Naive B cell (primary cell): ENCODE measurements at regions not wholly inside any gene's neighbourhood (a gene's known extent, or its start where the extent isn't known, plus 50 kb on each side); places are given as distances from the start of the nearest gene placed in this dataset.
A peak's percentile ranks its signal among the peaks of the same experiment; 100 is the strongest.
"Not testable (repeated sequence)": the region's sequence is repeated elsewhere in the genome, so short reads cannot be mapped to it uniquely, and the experiment has no call there.

Source experiments
- ATAC-seq, 2 donors: fragments of 150-1000 bp; cut with Tn5 transposase; 2 replicates each; pipeline ENCODE4 v1.10.0; 2021; ENCODE audit warnings: low read depth in 2 of 2, mild to moderate bottlenecking in 2 of 2, moderate library complexity in 2 of 2
- DNase-seq: peaks from one replicate; pipeline ENCODE4 v3.0.0; 2022
- H3K27ac Mint-ChIP-seq, 6 donors: one replicate each; pipeline ENCODE4 v1.8.0; 2020 to 2022; ENCODE audit warnings: mild to moderate bottlenecking in 6 of 6, mixed read lengths in 6 of 6, moderate library complexity in 5 of 6, inconsistent platforms in 2 of 6
- H3K27me3 Mint-ChIP-seq, 3 donors: one replicate each; pipeline ENCODE4 v1.8.0; 2021 to 2022; ENCODE audit warnings: mixed read lengths in 3 of 3, mild to moderate bottlenecking in 1 of 3
- H3K36me3 Mint-ChIP-seq, 2 donors: one replicate each; pipeline ENCODE4 v1.8.0; 2020 to 2022; ENCODE audit warnings: mixed read lengths in 2 of 2, inconsistent platforms in 1 of 2, mild to moderate bottlenecking in 1 of 2
- H3K4me1 Mint-ChIP-seq, 3 donors: one replicate each; pipeline ENCODE4 v1.8.0; 2020 to 2022; ENCODE audit warnings: mixed read lengths in 3 of 3, inconsistent platforms in 1 of 3, mild to moderate bottlenecking in 1 of 3, moderate library complexity in 1 of 3
- H3K4me3 Mint-ChIP-seq, 8 donors: one replicate each; pipeline ENCODE4 v1.8.0; 2020 to 2022; ENCODE audit warnings: mild to moderate bottlenecking in 8 of 8, mixed read lengths in 8 of 8, moderate library complexity in 8 of 8, inconsistent platforms in 2 of 8
- H3K9me3 Mint-ChIP-seq, 7 donors: one replicate each; pipeline ENCODE4 v1.8.0; 2020 to 2022; ENCODE audit warnings: mixed read lengths in 7 of 7, mild to moderate bottlenecking in 5 of 7, inconsistent platforms in 2 of 7, moderate library complexity in 1 of 7

GRCh38 chr10:127610816-127611215, 61.7 kb downstream of the NPS start:
- Mint-ChIP-seq H3K27me3 (peaks cover 0 to 12% (median 7%) of the 10 kb centered on the region in 3 donors), H3K27ac (no peak overlapping the region), H3K9me3 (peaks cover 0 to 11% (median 4%) of the 10 kb centered on the region in 7 donors), H3K36me3 (no peaks in the 10 kb centered on the region), H3K4me1 (no peaks in the 10 kb centered on the region), H3K4me3 (no peak overlapping the region)
- no peak for DNase-seq
- no peak for ATAC-seq

- Mint-ChIP-seq H3K36me3 (no peaks in the 10 kb centered on the region), H3K27ac (no peak overlapping the region), H3K4me3 (no peak overlapping the region), H3K27me3 (peaks cover 0 to 12% (median 7%) of the 10 kb centered on the region in 3 donors), H3K9me3 (peaks cover 0 to 7% (median 4%) of the 10 kb centered on the region in 7 donors), H3K4me1 (no peaks in the 10 kb centered on the region)
- DNase-seq (no peak), ATAC-seq (no peak)
Observed at GRCh38 chr10:127614484-127615017, 65.4 kb downstream of the NPS start.

- Mint-ChIP-seq H3K9me3 (peaks cover 0 to 7% (median 2%) of the 10 kb centered on the region in 7 donors), H3K27ac (no peak overlapping the region), H3K4me1 (no peaks in the 10 kb centered on the region), H3K27me3 (peaks cover 5 to 9% (median 7%) of the 10 kb centered on the region in 3 donors), H3K4me3 (no peak overlapping the region), H3K36me3 (no peaks in the 10 kb centered on the region)
- ATAC-seq (no peak), DNase-seq (no peak)
Observed at GRCh38 chr10:127618797-127619196, 69.7 kb downstream of the NPS start.

- Mint-ChIP-seq H3K4me1 (no peaks in the 10 kb centered on the region), H3K27me3 (peaks cover 5 to 10% (median 9%) of the 10 kb centered on the region in 3 donors), H3K9me3 (peaks cover 0 to 3% (median 0%) of the 10 kb centered on the region in 7 donors), H3K27ac (no peak overlapping the region), H3K4me3 (no peak overlapping the region), H3K36me3 (no peaks in the 10 kb centered on the region)
- DNase-seq: no peak
- no peak for ATAC-seq
Observed at GRCh38 chr10:127619546-127620325, 70.6 kb downstream of the NPS start.

- Mint-ChIP-seq H3K27me3 (peaks cover 0 to 8% (median 0%) of the 10 kb centered on the region in 3 donors), H3K27ac (peak overlapping the region in 1 of 6 donors; percentile 15)
Observed at GRCh38 chr10:127635882-127636281, 86.8 kb downstream of the NPS start.

GRCh38 chr10:127648885-127649284, 88.1 kb upstream of the FOXI2 start:
- Mint-ChIP-seq H3K27ac (no peak overlapping the region), H3K4me3 (no peak overlapping the region), H3K36me3 (no peaks in the 10 kb centered on the region), H3K4me1 (no peaks in the 10 kb centered on the region), H3K9me3 (peaks cover 0 to 2% (median 0%) of the 10 kb centered on the region in 7 donors), H3K27me3 (peaks cover 7 to 20% (median 9%) of the 10 kb centered on the region in 3 donors)
- ATAC-seq (no peak), DNase-seq (no peak)

More at GRCh38 chr10:127635882-127636281, 86.8 kb downstream of the NPS start:
- H3K9me3 Mint-ChIP-seq: peaks cover 12 to 48% (median 34%) of the 10 kb centered on the region in 7 donors
- H3K36me3 Mint-ChIP-seq: peaks cover 6 to 27% of the 10 kb centered on the region in 2 donors
- H3K4me3 Mint-ChIP-seq: no peak overlapping the region
- ATAC-seq (no peak), DNase-seq (no peak)
- no peaks in the 10 kb centered on the region for H3K4me1 Mint-ChIP-seq

- Mint-ChIP-seq H3K27ac (no peak overlapping the region), H3K4me3 (no peak overlapping the region)
- ATAC-seq: no peak
Observed at GRCh38 chr10:127649642-127650041, 87.3 kb upstream of the FOXI2 start.

GRCh38 chr10:127657056-127657455, 79.9 kb upstream of the FOXI2 start:
- Mint-ChIP-seq H3K27ac (no peak overlapping the region), H3K36me3 (no peaks in the 10 kb centered on the region), H3K27me3 (peaks cover 0 to 14% (median 12%) of the 10 kb centered on the region in 3 donors), H3K9me3 (peaks cover 0 to 3% (median 0%) of the 10 kb centered on the region in 7 donors), H3K4me3 (no peak overlapping the region), H3K4me1 (no peaks in the 10 kb centered on the region)
- no peak for ATAC-seq
- no peak for DNase-seq

More at GRCh38 chr10:127649642-127650041, 87.3 kb upstream of the FOXI2 start:
- DNase-seq: no peak
- Mint-ChIP-seq H3K27me3 (peaks cover 0 to 14% (median 9%) of the 10 kb centered on the region in 3 donors), H3K4me1 (no peaks in the 10 kb centered on the region), H3K9me3 (no peaks in the 10 kb centered on the region), H3K36me3 (no peaks in the 10 kb centered on the region)

- H3K4me1 Mint-ChIP-seq, DNase-seq, H3K27ac Mint-ChIP-seq, H3K36me3 Mint-ChIP-seq, H3K9me3 Mint-ChIP-seq, H3K27me3 Mint-ChIP-seq, ATAC-seq: not testable (repeated sequence)
- H3K4me3 Mint-ChIP-seq: peak overlapping the region in 1 of 8 donors; percentile 16
Observed at GRCh38 chr10:127676430-127676829, 60.6 kb upstream of the FOXI2 start.

- H3K27me3 Mint-ChIP-seq: peaks cover 0 to 9% (median 0%) of the 10 kb centered on the region in 3 donors
- no peak overlapping the region for H3K4me3 Mint-ChIP-seq
- no peaks in the 10 kb centered on the region for H3K36me3 Mint-ChIP-seq
- H3K9me3 Mint-ChIP-seq: peaks cover 0 to 2% (median 0%) of the 10 kb centered on the region in 7 donors
- H3K4me1 Mint-ChIP-seq: no peaks in the 10 kb centered on the region
- DNase-seq (no peak), ATAC-seq (no peak)
- no peak overlapping the region for H3K27ac Mint-ChIP-seq
Observed at GRCh38 chr10:127678091-127678490, 58.9 kb upstream of the FOXI2 start.

GRCh38 chr10:127679642-127680255, 57.2 kb upstream of the FOXI2 start:
- Mint-ChIP-seq H3K9me3 (peaks cover 0 to 2% (median 0%) of the 10 kb centered on the region in 7 donors), H3K4me3 (no peak overlapping the region), H3K27ac (no peak overlapping the region), H3K36me3 (no peaks in the 10 kb centered on the region), H3K4me1 (no peaks in the 10 kb centered on the region), H3K27me3 (peaks cover 0 to 16% (median 8%) of the 10 kb centered on the region in 3 donors)
- DNase-seq (no peak), ATAC-seq (no peak)
